IPS-20b (cell line): ENCODE measurements at regions not wholly inside any gene's neighbourhood (a gene's known extent, or its start where the extent isn't known, plus 50 kb on each side); places are given as distances from the start of the nearest gene placed in this dataset.

Experiments
- H3K27ac ChIP-seq: one replicate; pipeline ENCODE4 v1.5.1; 2013; ENCODE audit warnings: low read length
- H3K27me3 ChIP-seq: 2 replicates; pipeline ENCODE4 v1.6.1; 2013; ENCODE audit warnings: mild to moderate bottlenecking, low read length, inconsistent platforms; ENCODE audit not compliant: insufficient read depth
- H3K36me3 ChIP-seq: 2 replicates; pipeline ENCODE4 v1.6.1; 2013; ENCODE audit warnings: low read depth, mild to moderate bottlenecking, inconsistent platforms, low read length, moderate library complexity; ENCODE audit not compliant: insufficient read depth
- H3K4me1 ChIP-seq: 2 replicates; pipeline ENCODE4 v1.6.1; 2013; ENCODE audit warnings: mild to moderate bottlenecking, control low read depth, inconsistent platforms, low read length, moderate library complexity; ENCODE audit not compliant: insufficient read depth
- H3K4me3 ChIP-seq: 2 replicates; pipeline ENCODE4 v1.5.1; 2013; ENCODE audit warnings: mild to moderate bottlenecking, low read length, inconsistent platforms
- H3K9ac ChIP-seq: 2 replicates; pipeline ENCODE4 v1.6.1; 2013; ENCODE audit warnings: low read depth, mild to moderate bottlenecking, inconsistent platforms, low read length, moderate library complexity
- H3K9me3 ChIP-seq: 2 replicates; pipeline ENCODE4 v1.6.1; 2013; ENCODE audit warnings: mild to moderate bottlenecking, low read depth, low read length, inconsistent platforms; ENCODE audit not compliant: insufficient read depth

DNA sequence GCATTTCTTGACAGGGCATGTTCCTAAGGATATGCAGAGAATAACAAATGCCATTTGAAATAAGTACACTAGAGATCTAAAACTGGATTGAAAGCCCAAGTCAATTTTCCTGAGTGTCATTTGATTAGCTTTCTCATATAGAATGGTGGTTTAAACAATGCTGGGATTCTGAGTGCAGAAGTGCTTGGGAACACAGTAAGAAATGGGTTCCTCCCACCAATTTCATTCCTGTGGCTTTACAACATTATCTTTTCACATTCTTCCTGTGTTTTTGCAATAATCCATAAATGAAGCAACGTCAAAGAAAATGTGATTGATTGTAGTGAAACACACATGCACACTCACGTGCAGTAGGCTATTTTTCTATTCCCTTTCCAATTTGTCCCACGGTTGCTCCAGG, 1858.4 kb upstream of the PIK3C3 start:
- Histone ChIP-seq H3K36me3 (no peaks in the 10 kb centered on the region), H3K4me3 (no peak overlapping the region), H3K27me3 (no peaks in the 10 kb centered on the region), H3K9ac (no peak overlapping the region), H3K9me3 (no peaks in the 10 kb centered on the region), H3K27ac (no peak overlapping the region), H3K4me1 (peaks cover 8% of the 10 kb centered on the region)

- no peak overlapping the region for H3K4me3 ChIP-seq
- H3K4me1 ChIP-seq: peaks cover 8% of the 10 kb centered on the region
- no peaks in the 10 kb centered on the region for H3K36me3 ChIP-seq
- no peaks in the 10 kb centered on the region for H3K9me3 ChIP-seq
- H3K27me3 ChIP-seq: no peaks in the 10 kb centered on the region
- no peak overlapping the region for H3K9ac ChIP-seq
- no peak overlapping the region for H3K27ac ChIP-seq
These were observed 1860.6 kb upstream of the PIK3C3 start for GRCh38 chr18:40094441-40094840.

GRCh38 chr18:40088130-40088529, 1866.9 kb upstream of the PIK3C3 start:
- H3K27ac ChIP-seq: no peak overlapping the region
- H3K27me3 ChIP-seq: no peaks in the 10 kb centered on the region
- H3K4me3 ChIP-seq: no peak overlapping the region
- H3K9me3 ChIP-seq: no peaks in the 10 kb centered on the region
- no peaks in the 10 kb centered on the region for H3K36me3 ChIP-seq
- H3K9ac ChIP-seq: no peak overlapping the region
- no peaks in the 10 kb centered on the region for H3K4me1 ChIP-seq

DNA sequence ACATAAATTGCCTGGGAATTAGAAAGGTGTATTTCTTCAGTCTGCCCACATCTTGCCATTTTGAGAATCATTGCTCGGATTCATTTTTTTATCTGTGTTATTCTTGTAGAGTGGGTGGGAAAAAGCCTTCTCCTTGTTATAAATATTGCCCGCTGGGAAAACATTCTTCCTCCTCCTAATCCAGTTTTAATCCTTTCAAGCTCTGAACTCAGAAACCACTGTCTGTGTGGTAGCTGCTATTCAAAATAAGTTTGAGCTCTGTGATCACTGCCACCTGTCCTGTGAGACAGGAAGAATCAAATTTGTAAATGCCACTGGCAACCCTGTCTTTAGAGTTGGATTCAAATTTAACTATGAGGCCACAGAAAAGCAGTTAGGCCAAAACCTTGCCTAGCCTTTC, 1875.2 kb upstream of the PIK3C3 start:
- Histone ChIP-seq H3K27me3 (no peaks in the 10 kb centered on the region), H3K9ac (no peak overlapping the region), H3K9me3 (no peaks in the 10 kb centered on the region), H3K36me3 (no peaks in the 10 kb centered on the region), H3K27ac (no peak overlapping the region), H3K4me3 (no peak overlapping the region), H3K4me1 (peaks cover 6% of the 10 kb centered on the region; the same call in 1 of the 2 replicates)

GRCh38 chr18:40075616-40076015, 1879.4 kb upstream of the PIK3C3 start:
- Histone ChIP-seq H3K27ac (no peak overlapping the region), H3K27me3 (no peaks in the 10 kb centered on the region), H3K36me3 (no peaks in the 10 kb centered on the region), H3K4me1 (peaks cover 6% of the 10 kb centered on the region; the same call in 1 of the 2 replicates), H3K9ac (no peak overlapping the region), H3K4me3 (no peak overlapping the region), H3K9me3 (no peaks in the 10 kb centered on the region)

- H3K4me3 ChIP-seq: no peak overlapping the region
- H3K9me3 ChIP-seq: no peaks in the 10 kb centered on the region
- H3K27ac ChIP-seq: no peak overlapping the region
- H3K36me3 ChIP-seq: no peaks in the 10 kb centered on the region
- H3K27me3 ChIP-seq: no peaks in the 10 kb centered on the region
- H3K9ac ChIP-seq: no peak overlapping the region
- H3K4me1 ChIP-seq: peaks cover 6% of the 10 kb centered on the region; the same call in 1 of the 2 replicates
These were observed 1882.3 kb upstream of the PIK3C3 start for GRCh38 chr18:40072761-40073160.

DNA sequence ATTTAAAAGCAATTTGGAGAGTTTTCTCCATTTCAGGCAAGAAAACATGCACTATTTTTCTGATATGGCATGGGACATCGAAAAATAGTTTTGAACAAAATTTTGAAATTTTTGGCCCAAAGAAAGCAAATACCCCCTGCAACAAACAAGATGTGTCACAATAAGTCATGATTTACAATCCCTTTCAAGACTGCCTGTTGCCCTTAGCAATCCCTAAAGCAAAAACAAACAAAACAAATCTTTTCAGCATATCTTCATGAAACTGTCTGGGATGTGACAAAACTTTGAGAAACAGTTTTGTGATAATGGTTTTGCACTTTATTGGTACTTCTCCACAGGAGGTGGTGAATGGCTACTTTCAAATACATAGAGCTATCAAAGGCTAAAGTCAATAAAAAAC, 1888.7 kb upstream of the PIK3C3 start:
- Histone ChIP-seq H3K9me3 (no peaks in the 10 kb centered on the region), H3K36me3 (no peaks in the 10 kb centered on the region), H3K4me1 (no peaks in the 10 kb centered on the region; the same call in 1 of the 2 replicates), H3K9ac (no peak overlapping the region), H3K4me3 (no peak overlapping the region), H3K27me3 (no peaks in the 10 kb centered on the region), H3K27ac (no peak overlapping the region)

DNA sequence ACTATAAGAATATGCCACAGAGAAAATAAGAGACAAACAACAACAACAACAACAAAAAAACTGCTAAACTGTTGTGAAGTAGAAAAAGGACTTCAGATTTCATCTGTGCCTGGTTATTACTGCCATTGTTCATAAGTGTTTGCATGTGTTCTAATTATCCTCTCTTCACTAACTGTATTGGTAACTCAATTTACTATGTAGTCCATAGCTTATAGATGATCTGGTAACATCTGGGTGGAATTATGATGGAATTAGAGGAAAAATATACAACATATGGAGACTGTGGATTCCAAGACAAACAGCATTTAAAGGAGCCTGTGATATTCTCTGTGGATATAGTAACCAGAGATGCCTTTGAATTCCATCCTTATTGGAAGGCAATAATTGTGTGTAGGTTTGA, 1891.5 kb upstream of the PIK3C3 start:
- Histone ChIP-seq H3K27ac (no peak overlapping the region), H3K4me3 (no peak overlapping the region), H3K9ac (no peak overlapping the region), H3K27me3 (no peaks in the 10 kb centered on the region), H3K9me3 (no peaks in the 10 kb centered on the region), H3K4me1 (no peaks in the 10 kb centered on the region; the same call in 1 of the 2 replicates), H3K36me3 (no peaks in the 10 kb centered on the region)

- Histone ChIP-seq H3K9ac (no peak overlapping the region), H3K27ac (no peak overlapping the region), H3K36me3 (no peaks in the 10 kb centered on the region), H3K27me3 (no peaks in the 10 kb centered on the region), H3K4me3 (no peak overlapping the region), H3K9me3 (no peaks in the 10 kb centered on the region), H3K4me1 (no peaks in the 10 kb centered on the region; the same call in 1 of the 2 replicates)
These were observed 1893.9 kb upstream of the PIK3C3 start for GRCh38 chr18:40061086-40061485.

DNA sequence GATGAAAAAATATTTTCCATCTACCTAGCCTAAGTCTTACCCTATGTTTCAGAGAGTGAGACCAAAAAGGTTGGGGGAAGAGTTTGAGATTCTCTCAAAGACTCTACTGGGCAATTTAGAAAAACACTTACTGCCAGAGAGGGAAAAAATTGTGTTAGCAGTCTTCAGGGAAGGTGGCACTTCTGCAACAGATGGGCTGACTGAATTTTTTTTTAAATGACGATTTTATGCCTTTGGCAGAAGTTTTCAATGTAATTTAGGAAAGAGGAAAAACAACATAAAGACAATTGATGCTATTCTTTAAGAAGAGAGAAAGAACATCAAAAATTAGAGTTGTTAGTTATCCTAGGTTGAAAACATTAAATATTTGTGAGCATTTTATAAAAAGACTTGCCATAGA, 1894.5 kb upstream of the PIK3C3 start:
- no peak overlapping the region for H3K27ac ChIP-seq
- H3K4me3 ChIP-seq: no peak overlapping the region
- no peaks in the 10 kb centered on the region for H3K27me3 ChIP-seq
- no peak overlapping the region for H3K9ac ChIP-seq
- H3K36me3 ChIP-seq: no peaks in the 10 kb centered on the region
- no peaks in the 10 kb centered on the region for H3K9me3 ChIP-seq
- no peaks in the 10 kb centered on the region; the same call in 1 of the 2 replicates for H3K4me1 ChIP-seq

DNA sequence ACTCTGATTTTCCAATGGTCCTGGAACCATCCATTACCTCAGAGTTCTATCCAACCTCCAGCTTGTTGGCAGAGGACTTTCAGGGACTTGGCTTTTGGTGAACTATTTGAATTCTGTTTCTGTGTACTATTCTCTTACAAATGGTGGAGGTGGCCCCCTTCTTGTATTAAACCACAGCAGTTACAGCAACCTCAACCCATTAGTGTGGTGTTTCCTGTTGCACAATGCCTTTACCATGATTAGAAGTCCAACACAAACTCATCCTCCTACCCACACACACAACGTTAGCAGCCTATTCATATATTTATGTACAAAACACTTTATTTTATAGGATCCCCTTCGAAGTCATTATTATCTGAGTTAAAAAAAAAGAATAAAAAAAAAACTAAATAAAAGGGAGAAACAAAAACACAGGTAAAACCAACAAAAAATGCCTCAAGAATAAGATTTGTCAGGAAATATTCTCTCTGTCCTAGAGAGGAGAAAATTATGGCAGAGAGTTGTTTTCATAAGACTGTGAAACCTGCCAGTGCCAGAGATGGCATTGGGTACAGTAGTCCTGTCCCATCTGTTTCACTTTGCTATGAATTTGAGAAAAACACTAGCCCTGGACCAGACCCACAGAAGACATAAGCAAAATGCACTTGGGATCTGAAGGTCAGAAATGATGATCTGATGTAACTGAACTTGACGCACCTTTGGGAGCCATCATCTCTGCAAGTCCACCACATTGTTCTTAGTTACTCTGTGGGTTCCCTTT, 1896.0 kb upstream of the PIK3C3 start:
- Histone ChIP-seq H3K9ac (no peak overlapping the region), H3K9me3 (no peaks in the 10 kb centered on the region), H3K27me3 (no peaks in the 10 kb centered on the region), H3K4me1 (no peaks in the 10 kb centered on the region; the same call in 1 of the 2 replicates), H3K27ac (no peak overlapping the region), H3K36me3 (no peaks in the 10 kb centered on the region), H3K4me3 (no peak overlapping the region)

- Histone ChIP-seq H3K27ac (no peak overlapping the region), H3K36me3 (no peaks in the 10 kb centered on the region), H3K4me3 (no peak overlapping the region), H3K9ac (no peak overlapping the region), H3K9me3 (no peaks in the 10 kb centered on the region), H3K4me1 (no peaks in the 10 kb centered on the region; the same call in 1 of the 2 replicates), H3K27me3 (no peaks in the 10 kb centered on the region)
These were observed 1898.8 kb upstream of the PIK3C3 start for GRCh38 chr18:40056079-40056692.
